Endothelial cell (in vitro differentiated cells): ENCODE measurements at regions not wholly inside any gene's neighbourhood (a gene's known extent, or its start where the extent isn't known, plus 50 kb on each side); places are given as distances from the start of the nearest gene placed in this dataset.

ENCODE experiments used
- DNase-seq: peaks from one replicate; pipeline ENCODE4 v3.0.0; 2021; ENCODE audit warnings: low spot score
- H3K27ac Mint-ChIP-seq: one replicate; pipeline ENCODE4 v1.8.0; 2021; ENCODE audit warnings: mixed read lengths, inconsistent platforms; ENCODE audit not compliant: unreplicated experiment
- H3K27me3 Mint-ChIP-seq: one replicate; pipeline ENCODE4 v1.8.0; 2021; ENCODE audit warnings: mild to moderate bottlenecking, moderate library complexity, mixed read lengths, inconsistent platforms; ENCODE audit not compliant: unreplicated experiment
- H3K36me3 Mint-ChIP-seq: one replicate; pipeline ENCODE4 v1.8.0; 2021; ENCODE audit warnings: mild to moderate bottlenecking, low read depth, mixed read lengths, inconsistent platforms; ENCODE audit not compliant: unreplicated experiment
- H3K4me1 Mint-ChIP-seq: one replicate; pipeline ENCODE4 v1.8.0; 2021; ENCODE audit warnings: mild to moderate bottlenecking, mixed read lengths, inconsistent platforms; ENCODE audit not compliant: unreplicated experiment
- H3K4me3 Mint-ChIP-seq: one replicate; pipeline ENCODE4 v1.8.0; 2021; ENCODE audit warnings: mild to moderate bottlenecking, mixed read lengths, inconsistent platforms; ENCODE audit not compliant: unreplicated experiment
- H3K9me3 Mint-ChIP-seq: one replicate; pipeline ENCODE4 v1.8.0; 2021; ENCODE audit warnings: mixed read lengths, inconsistent platforms; ENCODE audit not compliant: unreplicated experiment
- CTCF ChIP-seq: fragments of 200-600 bp; sonication (generic); IDR thresholded peaks from one replicate; pipeline ENCODE4 v1.5.0; 2021; ENCODE audit warnings: antibody characterized with exemption; ENCODE audit not compliant: unreplicated experiment

GRCh38 chr3:72008226-72008996, 223.5 kb upstream of the PROK2 start:
- Mint-ChIP-seq H3K4me3 (peak overlapping the region; percentile 44), H3K4me1 (peaks cover 3% of the 10 kb centered on the region), H3K9me3 (no peaks in the 10 kb centered on the region), H3K36me3 (peaks cover 5% of the 10 kb centered on the region), H3K27ac (no peak overlapping the region), H3K27me3 (no peaks in the 10 kb centered on the region)
- no peak for TF ChIP-seq CTCF
- no peak for DNase-seq

- TF ChIP-seq CTCF = no peak
- Mint-ChIP-seq H3K9me3 (no peaks in the 10 kb centered on the region), H3K4me3 (no peak overlapping the region), H3K27ac (no peak overlapping the region), H3K27me3 (no peaks in the 10 kb centered on the region), H3K36me3 (peaks cover 5% of the 10 kb centered on the region), H3K4me1 (peaks cover 7% of the 10 kb centered on the region)
- DNase-seq = no peak
These were observed 221.9 kb upstream of the PROK2 start for GRCh38 chr3:72006631-72007556.

GRCh38 chr3:72004749-72005292, 219.9 kb upstream of the PROK2 start:
- no peak overlapping the region for H3K4me3 Mint-ChIP-seq
- H3K27ac Mint-ChIP-seq = no peak overlapping the region
- no peaks in the 10 kb centered on the region for H3K9me3 Mint-ChIP-seq
- no peaks in the 10 kb centered on the region for H3K27me3 Mint-ChIP-seq
- no peak for DNase-seq
- peaks cover 4% of the 10 kb centered on the region for H3K4me1 Mint-ChIP-seq
- no peak for TF ChIP-seq CTCF
- peaks cover 5% of the 10 kb centered on the region for H3K36me3 Mint-ChIP-seq

GRCh38 chr3:72003936-72004335, 219.0 kb upstream of the PROK2 start:
- Mint-ChIP-seq H3K4me3 (no peak overlapping the region), H3K4me1 (peaks cover 4% of the 10 kb centered on the region), H3K9me3 (no peaks in the 10 kb centered on the region), H3K27ac (no peak overlapping the region), H3K27me3 (no peaks in the 10 kb centered on the region), H3K36me3 (peaks cover 5% of the 10 kb centered on the region)
- no peak for TF ChIP-seq CTCF
- no peak for DNase-seq
